SK-MEL-5 (cell line): ENCODE measurements at regions not wholly inside any gene's neighbourhood (a gene's known extent, or its start where the extent isn't known, plus 50 kb on each side); places are given as distances from the start of the nearest gene placed in this dataset.

ENCODE experiments used
- DNase-seq: peaks from one replicate; pipeline ENCODE4 v3.0.0-alpha.2; 2016; ENCODE audit warnings: low read depth, low spot score
- in situ Hi-C: cut with HindIII; loops from 2 replicates; pipeline ENCODE4 v1.10.0; 2016; ENCODE audit warnings: low sequenced_read_pairs, high pct_unique_total_duplicates, low pct_unique_long_range_greater_than_20kb

DNA sequence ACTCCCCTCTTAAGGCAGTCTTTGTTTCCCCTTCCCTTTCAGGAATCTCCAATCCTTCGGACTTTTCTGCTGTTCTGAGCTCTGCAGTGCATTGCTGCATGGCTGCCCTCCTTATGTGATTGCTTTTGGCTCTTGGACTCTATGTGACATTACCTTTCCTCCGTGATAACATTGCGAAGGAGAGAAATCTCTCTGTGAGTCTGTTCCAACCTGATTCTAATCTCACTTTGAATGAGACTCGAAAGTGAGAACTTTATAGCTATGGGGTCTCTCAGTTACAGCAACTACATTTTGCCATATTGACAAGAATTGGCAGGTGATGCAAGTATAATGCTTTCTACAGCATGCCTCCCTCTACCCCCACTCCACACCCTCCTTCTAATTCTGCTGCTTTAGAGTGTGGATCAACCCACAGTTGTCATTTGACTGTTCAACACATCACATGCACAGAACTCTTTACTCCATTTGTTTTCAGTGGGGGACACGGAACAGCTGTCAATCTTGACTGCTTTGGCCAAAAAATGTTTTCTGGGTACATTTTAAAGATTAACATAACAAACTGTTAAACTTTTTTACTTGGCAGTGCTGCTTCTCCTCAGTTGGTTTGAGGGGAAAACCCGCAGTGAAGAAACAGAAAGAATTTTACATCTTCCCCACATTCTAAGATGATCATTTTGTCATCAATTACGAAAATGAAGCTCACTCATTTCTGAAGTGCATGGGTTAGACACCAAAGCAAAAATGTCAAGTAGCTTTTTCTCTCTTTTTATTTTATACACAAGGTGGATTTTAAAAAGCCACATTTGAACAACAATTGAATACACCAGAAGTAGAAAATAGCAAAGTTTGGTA lies 125.5 kb upstream of the RMST start:
- DNase-seq: no peak
- in situ Hi-C loops: no loop called here

DNA sequence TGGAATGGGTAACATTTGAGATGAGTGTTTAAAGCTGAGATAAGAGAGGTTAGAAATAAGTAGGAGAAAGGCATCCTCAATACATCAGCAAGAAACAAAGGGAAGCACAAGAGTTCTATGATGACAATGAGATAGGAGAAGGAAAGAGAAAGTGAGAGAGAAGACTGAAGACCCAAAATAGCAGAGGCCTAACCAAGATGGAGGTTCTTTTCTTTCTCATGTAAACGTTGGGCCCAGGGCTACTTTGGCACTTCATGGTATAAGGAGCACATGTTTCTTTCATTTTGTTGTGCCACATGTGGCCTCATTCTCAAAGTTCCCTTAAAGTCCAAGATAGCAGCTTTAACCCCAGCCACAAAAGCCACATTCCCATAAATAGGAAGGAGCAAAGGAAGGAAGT lies 120.5 kb upstream of the RMST start:
- in situ Hi-C loops: no loop called here
- no peak for DNase-seq

DNA sequence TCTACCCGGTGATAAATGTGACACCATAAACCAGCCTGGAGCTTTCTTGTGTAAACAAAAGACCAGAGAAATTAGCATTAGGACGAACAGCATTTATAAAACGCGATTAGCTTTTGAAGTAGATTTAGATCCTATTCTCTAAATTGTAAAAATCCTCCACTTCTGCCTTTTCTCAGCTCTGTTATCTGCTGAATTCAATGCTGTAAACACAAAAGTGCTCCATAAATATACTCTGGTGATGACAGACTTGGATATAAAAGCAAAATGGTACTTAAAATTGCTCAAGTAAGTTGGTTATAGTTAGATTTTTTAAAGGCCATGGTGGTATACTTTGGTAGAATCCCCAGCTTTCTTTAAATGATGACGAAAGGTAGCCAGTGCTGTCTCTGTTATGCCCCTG lies 114.6 kb upstream of the RMST start:
- no peak for DNase-seq
- in situ Hi-C loops: no loop called here

DNA sequence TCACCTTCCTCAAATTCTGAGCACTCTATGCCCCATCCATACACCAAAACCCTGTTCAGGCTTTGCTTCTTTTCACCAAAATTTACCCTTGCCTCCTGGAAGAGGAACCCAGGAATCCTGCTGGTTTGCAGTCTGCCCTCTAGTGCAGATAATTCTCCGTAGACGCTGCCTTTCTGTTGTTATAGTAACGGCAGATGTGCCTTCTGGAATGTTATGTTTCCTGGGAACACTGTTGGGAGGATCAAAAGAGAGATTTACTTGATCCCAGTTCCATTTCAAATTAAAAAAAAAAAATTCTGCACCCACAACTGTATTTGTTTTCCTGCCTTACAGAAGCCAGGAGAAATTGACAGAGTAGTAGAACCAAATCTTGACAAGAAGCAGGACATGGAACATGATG lies 104.2 kb upstream of the RMST start:
- DNase-seq: no peak

DNA sequence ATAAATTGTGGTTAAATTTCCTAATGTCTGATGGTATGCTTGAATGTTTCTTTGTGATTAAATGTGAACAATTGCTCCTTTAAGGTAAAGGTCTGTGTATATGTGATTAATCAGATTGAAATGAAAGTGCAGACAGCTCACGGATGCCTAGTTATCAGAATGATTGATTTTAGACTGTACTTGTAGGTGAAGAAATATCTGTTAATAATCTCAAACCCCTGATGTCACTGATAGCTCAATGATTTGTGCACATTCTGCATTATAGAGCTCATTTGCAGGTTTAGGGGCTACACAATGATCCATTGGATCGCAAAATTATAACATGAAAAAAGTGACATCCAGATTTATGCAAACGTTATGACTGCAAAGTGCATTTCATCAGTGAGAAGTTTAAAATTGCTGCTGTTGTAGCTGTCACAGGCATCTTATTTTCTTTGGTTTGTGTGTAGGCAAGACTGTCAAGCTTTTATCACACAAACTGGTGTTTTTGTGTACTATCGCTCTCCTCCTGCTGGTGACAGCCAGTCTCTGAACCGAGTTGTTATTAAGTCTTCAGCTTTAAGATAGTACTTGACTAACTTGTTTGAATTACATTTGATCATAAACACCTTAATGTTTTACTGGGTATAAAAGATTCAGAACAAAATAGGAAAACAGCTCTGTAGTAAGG lies 103.4 kb upstream of the RMST start:
- in situ Hi-C loops: no loop called here
- no peak for DNase-seq

More for the DNA sequence above, 104.2 kb upstream of the RMST start:
- in situ Hi-C loops: no loop called here

DNA sequence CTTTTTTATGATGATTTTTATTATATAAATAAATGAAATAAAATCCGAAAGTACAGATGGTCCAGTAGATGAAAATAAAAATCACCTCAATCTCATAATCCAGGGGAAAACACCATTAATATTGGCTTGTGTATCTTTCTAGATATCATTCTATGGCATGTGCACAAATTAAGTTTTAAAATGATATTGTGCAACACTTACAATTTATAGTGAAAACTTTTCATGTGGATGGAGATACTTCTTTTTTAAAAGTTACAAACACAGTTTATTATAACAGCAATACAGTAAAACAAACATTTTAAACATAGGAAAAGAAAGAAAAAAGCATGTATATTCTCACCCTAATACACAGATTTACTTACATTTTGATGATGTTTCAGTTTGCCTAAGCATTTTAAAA lies 98.9 kb upstream of the RMST start:
- no peak for DNase-seq
- in situ Hi-C loops: no loop called here

DNA sequence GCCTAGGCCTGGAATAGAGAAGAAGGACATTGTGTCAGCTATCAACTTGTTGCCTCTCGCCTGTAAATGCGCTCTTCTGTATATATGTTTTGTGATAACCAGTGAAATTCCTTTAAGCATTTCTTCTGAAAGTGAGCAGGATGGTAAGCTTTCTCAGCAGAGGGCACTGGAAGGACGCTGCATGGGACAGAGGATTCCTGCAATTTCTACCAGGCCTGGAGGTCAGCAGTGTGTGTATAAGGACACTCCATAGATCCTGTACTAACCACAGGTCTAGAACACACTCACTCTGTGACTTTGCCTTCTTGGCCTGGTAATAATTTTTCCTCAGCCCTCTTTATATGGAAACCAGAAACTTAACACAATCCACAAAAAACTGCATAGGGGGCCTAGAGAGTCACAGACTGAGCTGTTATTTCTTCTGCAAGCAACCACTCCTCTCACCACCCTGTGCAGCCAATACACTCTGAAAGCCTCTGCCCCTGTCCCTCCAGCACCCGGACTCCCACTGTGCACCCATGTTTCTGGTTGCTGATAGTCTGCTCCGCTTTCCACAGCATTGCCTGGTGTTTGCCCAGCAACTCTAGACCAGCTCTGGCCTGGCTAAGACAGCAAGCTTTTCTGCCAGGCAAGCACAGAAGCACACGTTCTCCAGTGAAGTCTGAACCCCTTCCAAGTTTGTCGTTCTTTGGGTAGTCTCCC lies 94.0 kb upstream of the RMST start:
- no peak for DNase-seq
- in situ Hi-C loops: no loop called here

DNA sequence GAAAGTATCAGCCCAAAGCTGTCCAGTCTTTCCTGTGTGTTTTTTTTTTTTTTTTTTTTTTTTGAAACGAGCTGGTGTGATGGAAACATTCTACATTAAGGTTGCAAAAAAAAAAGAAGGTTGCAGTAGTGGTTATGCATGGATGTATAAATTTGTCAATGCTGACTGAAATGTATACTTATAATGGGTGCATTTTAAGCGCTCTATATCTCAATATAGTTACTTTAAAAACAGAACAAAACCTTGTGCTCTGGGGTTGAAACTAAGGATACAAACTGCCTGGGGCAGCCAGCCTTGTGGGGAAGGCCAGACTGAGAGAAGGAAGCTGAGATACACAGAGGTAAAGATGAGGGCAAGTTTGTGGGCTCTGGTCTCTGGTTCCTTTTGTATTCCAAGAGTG lies 87.3 kb upstream of the RMST start:
- in situ Hi-C loops: no loop called here
- no peak for DNase-seq

DNA sequence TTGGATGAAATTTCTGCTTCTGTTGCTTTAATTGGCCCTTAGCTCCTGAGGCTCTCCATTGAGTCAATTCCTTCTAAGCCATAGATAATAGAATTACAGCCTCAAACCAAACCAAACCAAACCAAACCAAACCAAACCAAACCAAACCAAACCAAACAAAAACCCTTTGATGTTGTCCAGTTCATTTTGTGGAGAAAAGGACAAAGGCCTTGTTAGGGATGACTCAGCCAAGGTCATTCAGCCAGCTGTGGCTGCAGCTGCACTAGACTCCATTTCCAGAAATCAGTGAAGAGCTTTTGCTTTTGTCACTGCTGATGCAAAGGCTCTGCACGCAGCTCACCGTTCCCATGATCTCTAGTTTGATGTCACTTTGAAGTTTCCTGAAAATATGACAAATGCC lies 82.2 kb upstream of the RMST start:
- DNase-seq: no peak
- in situ Hi-C loops: no loop called here

DNA sequence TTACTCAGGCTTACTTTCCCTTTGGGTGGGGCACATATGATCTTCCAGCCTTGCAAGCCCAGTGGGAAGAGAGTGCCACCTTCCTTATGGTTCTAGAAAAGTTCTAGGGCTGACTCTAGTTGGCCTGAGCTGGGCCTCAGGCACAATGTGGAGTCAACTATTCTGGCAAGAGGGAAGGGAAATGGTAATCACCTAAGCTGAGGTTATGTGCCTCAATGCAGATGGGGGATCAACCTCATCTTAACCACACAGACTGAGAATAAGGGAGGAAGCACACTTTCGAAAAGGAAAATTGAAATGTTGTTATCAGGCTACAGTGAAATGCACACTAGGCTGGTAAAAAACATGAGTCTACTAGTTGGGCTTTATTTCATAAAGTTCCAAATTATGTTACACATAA lies 77.5 kb upstream of the RMST start:
- in situ Hi-C loops: no loop called here
- no peak for DNase-seq

DNA sequence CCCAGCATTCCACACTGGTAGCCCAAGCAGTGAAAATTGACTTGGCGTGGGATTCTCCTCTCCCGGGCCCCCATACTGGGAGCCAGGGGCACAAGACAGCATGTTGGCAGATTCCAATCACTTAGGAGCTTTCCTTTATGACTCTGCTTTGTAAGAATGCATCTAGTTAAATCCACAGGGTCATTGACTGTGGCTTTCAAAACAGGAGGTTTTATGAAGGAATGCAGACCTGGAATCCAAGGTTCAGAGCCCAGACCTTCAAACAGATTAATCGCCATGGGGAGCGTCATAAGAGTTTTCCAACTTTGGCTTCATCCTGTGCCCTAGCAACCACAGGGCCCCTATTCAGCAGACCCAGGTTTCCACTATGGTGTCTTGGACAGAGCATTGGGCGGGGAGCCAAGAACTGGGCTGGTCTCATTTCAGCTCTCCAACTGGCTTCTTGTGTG lies 76.4 kb upstream of the RMST start:
- DNase-seq: no peak

DNA sequence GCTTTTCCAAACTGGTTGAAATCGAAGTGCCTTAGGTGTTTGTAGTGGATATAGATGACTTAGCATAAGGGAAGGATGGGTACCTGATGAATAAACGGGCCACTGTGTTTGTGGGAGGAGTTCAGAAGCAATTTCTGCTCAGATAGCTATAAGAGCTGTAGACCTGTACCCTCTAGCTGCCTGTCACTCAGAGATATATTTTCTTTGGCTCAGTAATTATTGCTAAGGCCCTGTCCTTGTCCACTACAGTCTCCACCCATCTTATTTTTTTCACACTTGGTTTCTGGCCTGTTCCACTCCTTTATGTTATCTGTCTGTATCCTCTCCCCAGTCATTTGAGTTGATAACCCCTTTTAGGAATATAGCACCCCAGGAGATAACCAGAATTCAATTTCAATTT lies 74.8 kb upstream of the RMST start:
- in situ Hi-C loops: no loop called here
- no peak for DNase-seq

More for the DNA sequence above, 76.4 kb upstream of the RMST start:
- in situ Hi-C loops: no loop called here

DNA sequence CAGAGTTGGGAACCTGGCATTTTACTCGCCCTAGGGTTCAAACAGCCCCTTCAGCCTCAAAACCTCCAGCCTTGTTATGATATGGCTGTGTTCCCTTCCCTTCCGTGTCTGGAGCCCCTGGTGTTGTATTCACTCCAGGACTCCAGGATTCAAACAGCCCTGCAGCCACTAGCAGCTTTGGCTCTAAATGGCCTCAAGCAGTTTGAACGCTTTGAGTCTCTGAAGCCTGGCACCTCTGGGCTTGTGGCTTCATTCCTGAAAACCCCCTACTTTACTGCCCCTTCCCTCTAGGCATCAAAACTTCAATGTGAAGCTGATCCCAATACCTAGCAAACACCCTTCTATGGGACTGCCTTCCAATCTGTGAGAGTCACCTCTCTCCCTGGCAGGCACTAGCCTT lies 67.9 kb upstream of the RMST start:
- in situ Hi-C loops: no loop called here

DNA sequence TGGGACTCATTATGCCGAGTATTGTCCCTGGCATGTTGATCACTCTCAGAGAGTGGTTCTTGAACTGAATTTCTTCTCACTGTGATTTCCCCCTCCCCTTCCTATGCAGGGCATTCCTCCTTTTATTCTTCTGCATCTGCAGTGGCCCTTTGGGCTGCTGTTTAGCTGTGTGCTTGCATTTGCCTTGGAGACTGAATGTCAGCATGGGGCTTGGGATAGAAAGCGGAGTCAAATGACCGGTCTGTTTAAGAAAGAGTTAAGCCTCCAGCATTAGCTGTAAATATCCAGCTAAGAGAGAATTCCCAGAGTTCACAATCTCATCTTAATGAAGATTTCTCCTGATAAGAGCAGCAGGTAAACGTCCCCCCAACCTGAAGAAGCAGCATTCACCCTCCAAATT lies 65.6 kb upstream of the RMST start:
- DNase-seq: no peak
- in situ Hi-C loops: no loop called here

More for the DNA sequence above, 67.9 kb upstream of the RMST start:
- no peak for DNase-seq

DNA sequence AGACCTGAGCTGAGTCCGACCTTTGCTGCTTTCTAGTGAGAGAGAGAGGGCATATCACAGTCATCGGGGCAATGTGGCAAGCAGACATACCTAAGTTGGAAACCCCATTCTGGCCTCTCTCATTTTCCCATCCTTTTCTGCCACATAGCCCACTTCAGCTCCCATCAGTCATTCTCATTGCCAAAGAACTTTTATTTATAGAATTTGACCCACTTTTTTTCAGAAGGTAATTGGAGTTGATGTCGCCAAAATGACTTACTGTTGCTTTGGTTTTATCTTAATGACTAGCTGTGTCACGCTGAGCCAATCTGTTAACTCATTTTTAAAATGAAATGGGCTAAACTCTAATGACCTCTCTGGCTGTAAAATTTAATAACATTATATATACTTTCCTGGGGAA lies 63.9 kb upstream of the RMST start:
- DNase-seq: no peak
- in situ Hi-C loops: no loop called here

DNA sequence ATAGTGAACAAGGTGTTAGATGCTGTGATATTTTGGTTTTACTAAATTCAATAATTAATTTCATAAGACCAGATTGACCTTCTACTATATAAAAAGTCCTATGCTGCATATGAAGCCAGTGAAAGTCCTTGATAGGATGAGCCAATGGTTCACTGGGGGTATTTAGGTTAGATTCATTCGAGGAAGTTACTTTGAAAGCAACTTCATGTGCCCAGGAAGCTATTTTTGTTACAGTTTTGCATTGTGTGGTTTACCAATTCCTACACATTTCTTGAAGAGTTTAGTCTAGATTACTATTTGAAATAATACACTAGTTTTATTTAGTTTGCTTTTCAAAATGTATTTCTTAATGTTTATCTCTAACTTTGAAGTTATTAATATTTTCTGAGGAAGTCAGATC lies 58.5 kb upstream of the RMST start:
- DNase-seq: no peak
- in situ Hi-C loops: no loop called here

DNA sequence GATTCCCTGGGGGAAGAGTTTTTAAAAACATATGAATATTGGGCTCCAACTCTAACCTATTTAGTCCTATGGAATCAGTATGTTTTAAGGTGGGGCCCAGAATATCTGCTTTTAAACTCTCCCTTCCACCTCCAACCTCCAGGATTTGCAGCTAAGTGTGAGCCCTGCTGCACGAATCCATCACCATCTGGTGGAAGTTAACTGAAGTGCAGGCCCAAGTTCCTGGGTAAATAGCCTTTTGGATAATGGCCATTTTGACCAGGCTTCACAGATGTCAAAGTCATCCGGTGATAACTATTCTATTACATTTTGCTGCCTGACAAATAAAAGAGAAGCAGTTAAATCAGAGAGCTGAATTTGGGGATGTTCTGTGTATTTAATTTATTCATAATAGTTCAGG lies 58.1 kb upstream of the RMST start:
- in situ Hi-C loops: no loop called here
- DNase-seq: peak; percentile 72

DNA sequence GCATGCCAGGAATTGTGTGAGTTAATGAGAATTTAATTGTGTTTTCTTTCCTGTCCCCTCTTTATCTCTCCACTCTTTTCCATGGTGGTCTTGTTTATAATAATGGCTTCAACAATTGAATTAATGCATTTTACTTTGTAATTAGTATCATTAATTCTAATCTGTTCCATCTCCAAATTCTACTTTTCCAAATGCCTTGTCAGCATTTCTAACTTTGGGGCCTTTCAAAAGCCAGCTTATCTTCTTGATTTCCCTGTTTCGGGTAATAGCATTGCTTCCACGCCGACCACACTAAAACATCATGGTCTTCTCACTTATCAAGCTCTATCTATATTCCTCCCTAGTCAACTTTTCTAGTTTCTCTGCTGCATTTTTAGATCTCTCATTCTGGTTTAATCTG lies 54.2 kb upstream of the RMST start:
- DNase-seq: no peak
- in situ Hi-C loops: no loop called here

DNA sequence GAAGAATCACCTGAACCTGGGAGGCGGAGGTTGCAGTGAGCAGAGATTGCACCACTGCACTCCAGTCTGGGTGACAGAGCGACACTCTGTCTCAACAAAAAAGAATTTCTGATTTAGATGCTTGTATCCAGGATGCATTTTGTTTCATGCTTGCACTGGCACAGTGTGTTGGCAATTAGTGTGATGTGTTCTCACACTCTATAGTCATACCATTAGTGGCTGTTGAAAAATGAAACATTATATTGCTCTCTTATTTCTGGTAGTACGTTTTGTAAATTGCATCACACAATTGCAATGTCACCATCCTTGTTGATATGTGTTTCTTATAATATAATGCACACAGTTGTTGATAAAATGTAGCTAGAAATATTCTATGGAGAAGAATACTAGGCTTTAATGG lies 51.3 kb upstream of the RMST start:
- in situ Hi-C loops: no loop called here
- no peak for DNase-seq
